T-helper 17 cell (primary cell): ENCODE measurements at regions not wholly inside any gene's neighbourhood (a gene's known extent, or its start where the extent isn't known, plus 50 kb on each side); places are given as distances from the start of the nearest gene placed in this dataset.
"Not testable (repeated sequence)": the region's sequence is repeated elsewhere in the genome, so short reads cannot be mapped to it uniquely, and the experiment has no call there.

ENCODE experiments used
- ATAC-seq: fragments of 150-1000 bp; cut with Tn5 transposase; 2 replicates; pipeline ENCODE4 v1.10.0; 2021; ENCODE audit warnings: mild to moderate bottlenecking, moderate library complexity
- DNase-seq, 3 donors: peaks; one replicate each; pipeline versions ENCODE4 v3.0.0 to v3.0.0-alpha.2; 2020 to 2021
- H3K9me3 ChIP-seq: one replicate; pipeline ENCODE4 v1.7.0; 2013; ENCODE audit warnings: low read length, mild to moderate bottlenecking; ENCODE audit not compliant: control insufficient read depth, poor library complexity, severe bottlenecking
- H3K27ac Mint-ChIP-seq: one replicate; pipeline ENCODE4 v1.8.0; 2022; ENCODE audit warnings: mild to moderate bottlenecking, moderate library complexity, mixed read lengths
- H3K27me3 Mint-ChIP-seq: one replicate; pipeline ENCODE4 v1.8.0; 2022; ENCODE audit warnings: mixed read lengths
- H3K36me3 Mint-ChIP-seq: one replicate; pipeline ENCODE4 v1.8.0; 2022; ENCODE audit warnings: low read depth, mixed read lengths
- H3K4me1 Mint-ChIP-seq: one replicate; pipeline ENCODE4 v1.8.0; 2022; ENCODE audit warnings: mild to moderate bottlenecking, mixed read lengths
- H3K4me3 Mint-ChIP-seq: one replicate; pipeline ENCODE4 v1.8.0; 2022; ENCODE audit warnings: mild to moderate bottlenecking, moderate library complexity, mixed read lengths

DNA sequence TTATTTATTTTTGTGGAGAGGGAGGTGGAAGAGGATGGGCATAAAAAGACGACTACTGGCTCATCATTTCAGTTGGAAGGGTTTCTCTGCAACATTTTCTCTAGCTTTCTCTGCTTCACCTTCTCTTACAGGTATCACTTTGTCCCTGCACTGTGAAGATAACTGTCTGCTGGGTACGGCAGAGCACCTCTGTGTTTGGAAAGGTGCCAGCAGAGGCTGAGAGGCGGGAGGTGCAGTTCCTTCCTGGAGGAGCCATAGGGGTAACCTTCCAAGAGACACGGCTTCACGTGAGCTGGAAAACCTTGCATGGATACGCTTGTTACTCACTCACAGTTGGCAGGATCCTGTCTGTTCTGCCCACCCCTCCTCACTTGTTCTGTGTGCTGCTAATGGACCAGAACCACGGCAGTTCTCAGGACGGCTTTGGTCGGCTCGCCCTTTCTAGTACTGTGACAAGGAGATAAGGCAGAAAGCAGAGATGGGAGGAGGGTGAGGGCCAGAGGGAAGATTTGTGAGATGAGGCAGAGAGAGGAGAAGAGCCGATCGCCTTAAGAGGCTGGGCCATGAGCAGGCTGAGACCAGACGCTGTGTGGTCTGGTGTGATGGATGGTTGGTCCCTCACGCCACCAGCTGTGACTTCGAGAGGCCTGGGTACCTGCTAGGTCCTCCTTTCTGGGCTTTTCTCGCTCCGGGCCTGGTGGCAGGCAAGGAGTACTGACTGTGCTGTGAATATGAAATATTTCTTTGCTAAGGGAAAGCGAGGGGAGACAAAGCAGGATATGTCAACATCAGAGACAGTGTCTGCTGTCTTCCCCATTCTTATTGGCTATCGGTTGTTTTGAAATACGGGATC, 66.8 kb downstream of the MRPL57 start:
- peaks cover 35% of the 10 kb centered on the region for H3K27me3 Mint-ChIP-seq
- no peak for DNase-seq
- ATAC-seq, result no peak
- no peak overlapping the region for H3K27ac Mint-ChIP-seq
- no peaks in the 10 kb centered on the region for H3K9me3 ChIP-seq
- no peaks in the 10 kb centered on the region for H3K36me3 Mint-ChIP-seq
- no peak overlapping the region for H3K4me3 Mint-ChIP-seq
- peaks cover 10% of the 10 kb centered on the region for H3K4me1 Mint-ChIP-seq

DNA sequence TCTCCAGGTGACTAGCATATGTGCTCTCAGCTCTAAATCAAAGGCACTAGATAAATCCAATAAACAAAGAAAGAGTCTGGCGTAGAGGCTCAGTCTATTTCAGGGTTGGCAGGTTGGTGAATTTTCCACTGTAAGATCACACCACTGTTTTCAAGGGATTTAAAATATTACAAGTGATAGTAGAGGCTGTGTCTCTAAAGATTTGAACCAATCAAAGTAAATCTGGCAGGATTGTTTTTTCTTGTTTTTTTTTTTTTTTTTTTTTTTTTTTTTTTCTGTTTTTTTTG, 67.4 kb downstream of the MRPL57 start:
- H3K9me3 ChIP-seq, ATAC-seq, H3K27ac Mint-ChIP-seq, H3K4me3 Mint-ChIP-seq, H3K36me3 Mint-ChIP-seq, DNase-seq: not testable (repeated sequence)
- Mint-ChIP-seq H3K4me1 (peaks cover 10% of the 10 kb centered on the region), H3K27me3 (peaks cover 35% of the 10 kb centered on the region)

DNA sequence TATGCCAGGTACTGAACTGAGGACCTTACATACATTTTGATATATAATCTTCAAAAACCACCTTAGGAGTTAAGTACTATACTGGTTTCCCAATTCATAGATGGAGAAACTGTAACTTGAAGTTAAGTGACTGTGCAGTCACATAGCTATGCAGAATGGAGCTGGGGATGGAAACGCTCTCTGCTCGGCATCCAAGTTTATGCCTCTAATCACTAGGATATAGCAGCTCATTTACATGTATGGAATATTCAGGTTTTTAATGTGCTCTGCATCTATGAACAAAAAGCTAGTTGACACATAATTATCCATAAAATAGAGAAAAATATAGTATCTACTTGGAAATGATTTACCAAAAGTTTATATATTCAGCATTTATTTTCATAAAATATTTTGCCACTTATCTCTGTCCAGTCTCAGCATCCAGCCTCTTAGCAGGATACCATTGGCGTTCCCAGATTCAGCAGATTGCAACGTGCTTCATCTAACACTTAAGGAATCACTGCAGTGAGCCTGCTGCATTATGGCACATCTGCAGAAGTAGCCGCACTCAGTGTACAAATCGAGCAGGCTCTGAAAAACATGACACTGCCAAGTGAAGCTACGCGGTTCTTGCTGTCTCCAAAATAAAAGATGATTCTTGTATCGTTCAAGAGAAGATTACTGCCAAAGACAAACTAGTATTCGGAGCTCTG, 70.4 kb downstream of the MRPL57 start:
- no peak overlapping the region for H3K4me3 Mint-ChIP-seq
- H3K27ac Mint-ChIP-seq, result no peak overlapping the region
- no peaks in the 10 kb centered on the region for H3K9me3 ChIP-seq
- H3K27me3 Mint-ChIP-seq, result peaks cover 31% of the 10 kb centered on the region
- DNase-seq (no peak), ATAC-seq (no peak)
- H3K4me1 Mint-ChIP-seq, result peaks cover 3% of the 10 kb centered on the region
- H3K36me3 Mint-ChIP-seq, result no peaks in the 10 kb centered on the region

DNA sequence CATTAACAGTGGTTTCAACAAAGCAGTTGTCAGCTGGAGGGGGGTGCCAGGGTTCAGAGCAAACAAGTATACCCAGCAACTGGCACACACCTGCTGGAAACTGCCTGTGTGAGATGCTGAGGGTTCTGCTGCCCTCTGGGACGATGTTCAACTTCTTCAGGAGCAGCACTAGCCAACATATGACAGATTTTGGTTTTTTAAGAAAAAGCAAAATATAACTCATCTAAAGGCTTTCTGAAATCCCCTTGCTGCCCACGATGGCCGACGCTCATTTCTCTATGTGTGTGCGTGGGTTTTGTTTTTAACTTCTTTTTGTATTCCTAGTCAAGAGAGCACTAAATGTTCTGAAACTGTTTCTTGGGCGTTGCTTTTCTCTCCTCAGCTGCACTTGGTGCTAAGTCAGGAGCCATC, 79.9 kb downstream of the MRPL57 start:
- no peak for ATAC-seq
- peaks cover 2% of the 10 kb centered on the region for H3K36me3 Mint-ChIP-seq
- peaks cover 6% of the 10 kb centered on the region for H3K4me1 Mint-ChIP-seq
- DNase-seq, result no peak
- peaks cover 14% of the 10 kb centered on the region for H3K27me3 Mint-ChIP-seq
- no peaks in the 10 kb centered on the region for H3K9me3 ChIP-seq
- peak overlapping the region; percentile 55 for H3K4me3 Mint-ChIP-seq
- peak overlapping the region; percentile 45 for H3K27ac Mint-ChIP-seq

DNA sequence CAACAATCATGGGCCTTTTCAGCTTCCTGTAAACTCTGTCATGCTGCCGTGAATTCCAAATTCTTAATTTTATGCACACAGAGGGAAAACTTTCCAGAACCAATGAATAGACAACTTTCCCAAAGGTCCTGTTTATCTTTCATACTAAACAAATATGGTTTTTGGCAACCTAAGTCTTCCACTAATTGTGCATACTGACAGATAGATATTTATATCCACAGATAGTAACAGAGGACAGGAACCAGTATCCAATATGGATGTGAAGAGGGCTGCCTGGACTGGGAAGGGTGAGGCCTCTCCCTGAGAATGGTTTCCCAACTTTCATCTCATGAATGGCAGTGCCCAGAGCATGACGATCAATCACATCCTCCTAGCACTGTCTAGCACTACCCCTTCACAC, 80.4 kb downstream of the MRPL57 start:
- peaks cover 2% of the 10 kb centered on the region for H3K36me3 Mint-ChIP-seq
- H3K27ac Mint-ChIP-seq, result peak overlapping the region; percentile 45
- ATAC-seq, result no peak
- DNase-seq, result no peak
- peaks cover 6% of the 10 kb centered on the region for H3K4me1 Mint-ChIP-seq
- H3K9me3 ChIP-seq, result no peaks in the 10 kb centered on the region
- peaks cover 10% of the 10 kb centered on the region for H3K27me3 Mint-ChIP-seq
- H3K4me3 Mint-ChIP-seq, result no peak overlapping the region

DNA sequence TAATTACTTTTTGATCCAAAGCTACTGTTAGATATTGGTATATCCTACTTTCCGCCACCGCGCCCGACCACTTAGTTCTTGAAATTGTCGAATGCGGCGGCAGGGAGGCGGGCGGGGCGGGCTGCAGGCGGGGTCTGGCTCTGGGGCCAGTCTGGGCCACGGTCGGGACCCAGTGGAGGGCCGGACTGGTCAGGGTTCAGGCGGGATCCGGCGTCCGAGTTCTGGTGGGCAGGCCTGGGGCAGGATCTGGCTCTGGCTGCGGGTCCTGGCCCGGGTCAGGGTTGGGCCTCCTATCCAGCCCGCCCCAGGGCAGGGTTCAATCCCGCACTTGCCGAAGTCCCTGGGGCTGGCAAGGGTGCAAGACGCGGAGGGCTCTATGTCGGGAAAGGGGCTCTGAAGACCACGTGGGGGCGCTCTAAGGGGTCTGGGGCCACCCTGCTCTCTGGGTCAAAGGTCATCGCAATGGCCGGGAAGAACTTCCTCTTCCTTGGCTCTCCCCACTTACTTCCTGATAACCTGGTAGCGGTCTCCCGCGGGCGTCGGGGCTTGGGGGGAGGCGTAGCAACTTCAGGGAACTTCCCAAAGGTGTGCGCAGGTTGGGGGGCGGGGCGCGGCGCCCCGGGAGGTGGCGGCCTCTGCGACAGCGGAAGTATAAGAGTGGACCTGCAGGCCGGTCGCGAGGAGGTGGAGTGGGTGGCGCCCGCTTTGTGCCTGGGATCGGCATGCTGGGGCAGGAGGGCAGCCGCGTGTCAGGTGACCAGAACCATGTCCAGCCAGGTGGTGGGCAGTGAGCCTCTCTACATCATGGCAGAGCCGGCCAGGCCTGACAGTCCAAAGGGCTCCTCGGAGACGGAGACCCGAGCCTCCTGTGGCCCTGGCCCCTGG, 83.4 kb downstream of the MRPL57 start:
- no peaks in the 10 kb centered on the region for H3K9me3 ChIP-seq
- Mint-ChIP-seq H3K4me3 (no peak overlapping the region), H3K4me1 (peaks cover 6% of the 10 kb centered on the region), H3K36me3 (peaks cover 2% of the 10 kb centered on the region), H3K27ac (no peak overlapping the region), H3K27me3 (no peaks in the 10 kb centered on the region)
- ATAC-seq, result no peak
- no peak for DNase-seq

DNA sequence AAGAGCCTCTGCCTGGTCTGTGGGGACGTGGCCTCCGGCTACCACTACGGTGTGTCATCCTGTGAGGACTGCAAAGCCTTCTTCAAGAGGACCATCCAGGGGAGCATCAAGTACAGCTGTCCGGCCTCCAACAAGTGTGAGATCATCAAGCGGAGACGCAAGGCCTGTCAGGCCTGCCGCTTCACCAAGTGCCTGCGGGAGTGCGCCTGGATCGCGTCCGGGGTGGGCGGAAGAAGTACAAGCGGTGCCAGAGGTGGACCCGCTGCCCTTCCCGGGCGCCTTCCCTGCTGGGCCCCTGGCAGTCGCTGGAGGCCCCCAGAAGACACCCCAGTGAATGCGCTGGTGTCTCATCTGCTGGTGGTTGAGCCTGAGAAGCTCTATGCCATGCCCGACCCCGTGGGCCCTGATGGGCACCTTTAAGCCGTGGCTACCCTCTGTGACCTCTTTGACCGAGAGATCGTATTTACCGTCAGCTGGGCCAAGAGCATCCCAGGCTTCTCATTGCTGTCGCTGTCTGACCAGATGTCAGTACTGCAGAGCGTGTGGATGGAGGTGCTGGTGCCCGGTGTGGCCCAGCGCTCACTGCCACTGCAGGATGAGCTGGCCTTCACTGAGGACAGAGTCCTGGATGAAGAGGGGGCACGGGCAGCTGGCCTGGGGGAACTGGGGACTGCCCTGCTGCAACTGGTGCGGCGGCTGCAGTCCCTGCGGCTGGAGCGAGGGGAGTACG, 84.3 kb downstream of the MRPL57 start:
- not testable (repeated sequence) for ATAC-seq, H3K36me3 Mint-ChIP-seq, H3K9me3 ChIP-seq, H3K4me3 Mint-ChIP-seq, H3K27me3 Mint-ChIP-seq, H3K4me1 Mint-ChIP-seq, H3K27ac Mint-ChIP-seq, DNase-seq

DNA sequence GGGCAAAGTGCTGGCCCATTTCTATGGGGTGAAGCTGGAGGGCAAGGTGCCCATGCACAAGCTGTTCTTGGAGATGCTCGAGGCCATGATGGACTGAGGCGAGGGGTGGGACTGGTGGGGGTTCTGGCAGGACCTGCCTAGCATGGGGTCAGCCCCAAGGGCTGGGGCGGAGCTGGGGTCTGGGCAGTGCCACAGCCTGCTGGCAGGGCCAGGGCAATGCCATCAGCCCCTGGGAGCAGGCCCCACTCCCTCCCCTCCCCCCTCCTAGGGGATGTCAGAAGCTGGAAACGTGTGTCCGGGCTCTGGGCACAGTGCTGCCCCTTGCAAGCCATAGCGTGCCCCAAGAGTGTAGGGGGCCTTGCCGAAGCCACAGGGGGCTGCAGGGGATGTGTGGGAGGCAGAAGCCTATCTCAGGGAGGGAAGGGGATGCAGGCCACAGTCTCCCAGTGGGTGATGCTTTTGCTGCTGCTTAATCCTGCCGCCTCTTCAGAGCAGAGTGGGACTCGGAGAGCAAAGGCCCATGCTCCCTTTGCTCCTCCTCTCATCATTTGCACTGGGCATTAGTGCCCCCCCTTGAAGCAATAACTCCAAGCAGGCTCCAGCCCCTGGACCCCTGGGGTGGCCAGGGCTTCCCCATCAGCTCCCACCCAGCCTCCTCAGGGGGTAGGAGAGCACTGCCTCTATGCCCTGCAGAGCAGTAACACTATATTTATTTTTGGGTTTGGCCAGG, 85.2 kb downstream of the MRPL57 start:
- H3K4me3 Mint-ChIP-seq, H3K4me1 Mint-ChIP-seq, H3K9me3 ChIP-seq, ATAC-seq, H3K27me3 Mint-ChIP-seq, H3K27ac Mint-ChIP-seq, DNase-seq, H3K36me3 Mint-ChIP-seq: not testable (repeated sequence)

DNA sequence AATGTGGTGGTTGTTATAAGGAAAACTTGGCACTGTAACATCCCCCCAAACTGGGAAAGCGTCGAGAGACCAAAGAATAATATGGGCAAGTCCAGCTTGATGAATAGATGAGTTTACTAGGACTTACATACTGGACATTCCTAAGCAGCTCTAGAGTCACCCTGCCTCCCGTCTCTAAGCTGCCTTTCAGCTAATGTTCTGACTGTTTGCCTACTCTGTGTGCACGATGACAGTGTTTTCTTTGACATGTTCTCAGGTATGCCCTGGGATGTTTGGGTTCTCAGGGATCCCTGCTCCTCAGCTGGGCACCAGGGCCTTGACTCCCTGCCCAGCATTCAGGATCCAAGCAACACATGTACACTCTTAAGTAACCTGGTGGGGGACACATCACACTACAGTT, 87.5 kb downstream of the MRPL57 start:
- not testable (repeated sequence) for H3K4me1 Mint-ChIP-seq, ATAC-seq

DNA sequence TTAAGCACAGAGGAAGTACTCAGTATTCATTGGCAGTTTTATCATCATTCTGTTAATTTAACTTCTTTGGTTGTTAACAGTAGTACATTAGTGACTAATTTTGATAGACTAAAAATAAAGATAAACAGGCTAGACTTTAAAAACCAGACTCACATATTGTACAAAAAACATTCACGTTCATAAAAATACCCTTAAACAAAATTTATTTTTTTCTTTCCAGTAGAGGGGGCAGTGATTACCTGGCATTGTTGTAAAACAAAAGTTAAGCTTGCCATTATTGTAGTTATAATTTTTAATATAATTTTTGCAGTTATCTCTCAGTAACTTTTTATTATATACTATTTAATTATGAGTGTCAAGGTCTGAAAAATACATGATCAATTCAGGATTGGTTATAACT, 92.0 kb downstream of the MRPL57 start:
- not testable (repeated sequence) for H3K27me3 Mint-ChIP-seq, H3K9me3 ChIP-seq, DNase-seq, ATAC-seq, H3K4me1 Mint-ChIP-seq, H3K36me3 Mint-ChIP-seq, H3K4me3 Mint-ChIP-seq, H3K27ac Mint-ChIP-seq

More for the DNA sequence above, 87.5 kb downstream of the MRPL57 start:
- DNase-seq, H3K27me3 Mint-ChIP-seq, H3K9me3 ChIP-seq, H3K27ac Mint-ChIP-seq, H3K4me3 Mint-ChIP-seq, H3K36me3 Mint-ChIP-seq: not testable (repeated sequence)

DNA sequence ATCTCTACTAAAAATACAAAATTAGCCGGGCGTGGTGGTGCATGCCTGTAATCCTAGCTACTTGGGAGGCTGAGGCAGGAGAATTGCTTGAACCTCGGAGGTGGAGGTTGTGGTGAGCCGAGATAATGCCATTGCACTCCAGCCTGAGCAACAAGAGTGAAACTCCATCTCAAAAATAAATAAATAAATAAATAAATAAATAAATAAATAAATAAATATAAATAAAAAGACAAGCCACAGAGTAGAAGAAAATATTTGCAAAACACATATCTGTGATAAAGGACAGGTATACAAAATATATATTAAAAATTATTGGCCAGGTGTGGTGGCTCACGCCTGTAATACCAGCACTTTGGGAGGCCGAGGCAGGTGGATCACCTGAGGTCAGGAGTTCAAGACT, 96.0 kb downstream of the MRPL57 start:
- not testable (repeated sequence) for H3K27ac Mint-ChIP-seq, DNase-seq, H3K9me3 ChIP-seq, H3K4me3 Mint-ChIP-seq, H3K4me1 Mint-ChIP-seq, ATAC-seq, H3K36me3 Mint-ChIP-seq, H3K27me3 Mint-ChIP-seq

DNA sequence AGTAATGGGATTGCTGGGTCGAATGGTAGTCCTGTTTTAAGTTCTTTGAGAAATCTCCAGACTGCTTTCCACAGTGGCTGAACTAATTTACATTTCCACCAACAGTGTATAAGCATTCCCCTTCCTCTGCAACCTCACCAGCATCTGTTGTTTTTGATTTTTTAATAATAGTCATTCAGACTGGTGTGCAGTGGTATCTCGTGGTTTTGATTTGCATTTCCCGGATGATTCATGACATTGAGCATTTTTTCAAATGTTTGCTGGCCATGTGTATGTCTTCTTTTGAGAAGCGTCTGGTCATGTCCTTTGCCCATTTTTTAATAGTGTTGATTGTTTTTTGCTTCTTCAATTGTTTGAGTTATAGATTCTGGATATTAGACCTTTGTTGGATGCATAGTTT, 98.0 kb downstream of the MRPL57 start:
- not testable (repeated sequence) for H3K36me3 Mint-ChIP-seq, DNase-seq, ATAC-seq, H3K4me1 Mint-ChIP-seq, H3K27me3 Mint-ChIP-seq, H3K27ac Mint-ChIP-seq, H3K9me3 ChIP-seq
- peak overlapping the region; percentile 21 for H3K4me3 Mint-ChIP-seq
